HG02610 (cell line): ENCODE measurements at regions not wholly inside any gene's neighbourhood (a gene's known extent, or its start where the extent isn't known, plus 50 kb on each side); places are given as distances from the start of the nearest gene placed in this dataset.

Experiments
- ATAC-seq: cut with Tn5 transposase; IDR thresholded peaks from one replicate; pipeline ENCODE4 v1.9.1; 2021; ENCODE audit warnings: mild to moderate bottlenecking, moderate library complexity; ENCODE audit not compliant: unreplicated experiment

DNA sequence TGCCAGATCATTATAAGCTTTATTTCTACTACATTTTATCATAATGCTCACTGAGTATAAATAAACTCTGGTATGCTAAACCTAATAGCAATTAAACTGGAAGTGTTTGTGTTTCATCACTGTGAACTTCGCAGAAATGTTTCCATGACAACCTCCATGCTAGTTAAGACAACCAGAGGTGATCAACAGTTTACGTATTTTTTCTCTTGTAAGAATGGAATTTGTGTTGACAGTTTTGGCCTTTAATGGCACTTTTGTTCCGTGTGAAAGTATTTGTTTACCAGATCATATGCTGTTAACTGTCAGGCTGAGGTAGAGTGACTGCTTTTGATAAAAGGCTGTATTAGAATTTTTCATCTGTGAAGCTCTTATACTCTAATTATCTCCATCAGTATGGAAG, 212.1 kb upstream of the PPP1R3A start:
- ATAC-seq: no peak

DNA sequence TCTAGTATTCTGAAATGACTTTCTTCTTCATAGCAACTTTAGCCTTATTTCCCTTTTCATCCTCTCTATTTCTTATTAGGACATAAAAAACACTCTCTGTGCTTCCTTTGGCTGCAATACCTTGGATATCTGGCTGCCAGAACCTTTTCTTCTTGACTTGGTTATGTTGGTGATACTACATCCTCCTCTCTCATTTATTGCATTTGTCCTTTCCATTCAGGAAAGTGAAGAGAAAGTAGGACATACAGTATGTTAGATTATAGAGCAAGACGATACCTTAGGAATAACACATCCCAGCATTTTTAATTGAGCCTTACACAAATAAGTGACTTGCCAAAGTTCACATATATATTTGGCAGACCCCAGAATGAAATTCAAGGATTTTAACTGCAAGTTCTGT, 210.1 kb upstream of the PPP1R3A start:
- ATAC-seq: no peak

DNA sequence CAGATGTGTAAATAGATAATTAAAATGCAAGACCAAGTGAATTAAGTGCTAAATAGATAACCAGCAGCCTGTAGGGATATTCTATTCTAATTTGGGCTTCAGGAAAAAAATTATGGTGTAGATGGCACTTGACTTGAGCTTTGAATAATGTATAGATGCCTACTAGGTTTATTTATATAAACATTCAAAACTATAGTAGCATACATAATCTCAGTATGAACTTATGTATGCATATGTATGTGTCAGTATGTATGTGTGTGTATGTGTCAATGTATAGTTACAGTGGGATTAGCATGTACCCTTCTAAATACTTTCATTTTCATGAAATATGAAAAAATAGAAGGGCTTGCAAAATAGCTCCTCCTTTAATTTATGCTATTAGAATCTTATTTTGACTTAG, 207.3 kb upstream of the PPP1R3A start:
- no peak for ATAC-seq

DNA sequence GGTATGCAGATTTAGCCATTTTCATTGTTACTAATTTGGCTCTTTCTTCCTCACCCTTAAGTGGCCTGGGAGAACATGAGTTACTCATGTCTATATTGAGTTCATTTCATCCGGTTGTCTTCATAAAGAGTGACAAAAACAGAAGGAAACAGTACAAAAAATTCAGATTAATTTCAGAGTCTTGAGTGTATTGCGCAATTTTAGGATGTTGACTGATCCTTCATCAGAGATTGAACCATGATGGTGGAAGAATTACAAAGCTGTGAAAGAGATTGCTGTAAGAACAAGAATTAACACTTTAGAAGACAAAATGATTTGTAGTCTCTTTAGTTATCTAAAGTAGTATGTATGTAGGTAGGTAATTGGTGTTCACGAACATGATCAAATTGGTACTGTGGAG, 194.0 kb upstream of the PPP1R3A start:
- no peak for ATAC-seq

DNA sequence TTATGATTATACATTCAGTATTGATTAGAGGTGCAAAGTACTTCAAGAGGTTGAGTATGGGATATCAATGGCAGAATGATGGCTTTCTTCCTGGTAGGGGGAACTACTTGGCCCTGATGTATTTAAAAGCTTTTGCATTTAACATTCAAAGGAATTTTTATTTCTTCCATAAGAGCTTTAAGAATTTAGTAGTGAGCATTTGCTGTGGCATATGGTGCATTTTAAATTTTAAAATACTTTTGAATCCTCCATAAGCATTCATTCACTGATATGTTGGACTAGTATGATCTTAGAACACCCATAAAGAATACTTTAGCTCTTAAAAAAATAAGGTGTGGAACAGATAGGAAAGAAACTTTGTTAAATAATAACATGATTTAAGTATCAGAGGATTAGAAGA, 191.9 kb upstream of the PPP1R3A start:
- ATAC-seq: no peak

DNA sequence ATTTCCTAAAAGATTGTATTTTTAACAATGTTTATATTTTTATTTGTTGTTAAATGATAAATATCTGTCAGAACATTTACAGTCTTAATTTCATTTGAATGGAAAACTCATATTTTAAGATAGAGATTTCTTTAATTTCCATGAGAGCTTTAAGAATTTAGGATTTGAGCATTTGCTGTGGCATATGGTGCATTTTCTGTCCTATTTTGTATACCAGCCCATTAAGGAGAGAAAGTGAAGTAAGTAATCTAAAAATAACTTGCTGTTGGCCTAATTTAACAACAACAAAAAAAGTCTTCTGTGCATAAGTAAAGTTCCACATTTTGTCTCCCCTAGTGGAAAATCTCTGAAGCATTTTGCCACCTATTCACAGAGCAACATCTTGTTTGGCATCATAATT, 190.9 kb upstream of the PPP1R3A start:
- no peak for ATAC-seq

DNA sequence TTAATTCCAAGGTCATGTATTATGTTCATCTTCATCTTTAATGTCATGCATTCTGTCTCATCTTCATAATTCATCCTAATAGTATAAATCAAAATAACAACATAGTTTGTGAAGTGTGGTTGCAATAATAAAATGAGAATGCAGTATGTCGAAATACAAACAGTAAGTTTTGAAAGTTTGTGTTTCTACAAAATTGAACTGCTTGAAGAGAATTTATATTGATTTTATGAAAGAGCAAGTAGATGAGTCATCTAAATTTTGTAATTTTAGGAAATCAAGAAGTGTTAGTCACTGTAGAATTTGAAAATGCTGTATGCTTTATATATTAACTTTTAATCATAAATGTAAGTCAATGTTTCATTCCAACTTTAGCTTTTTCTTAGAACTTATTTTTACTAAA, 190.5 kb upstream of the PPP1R3A start:
- no peak for ATAC-seq

DNA sequence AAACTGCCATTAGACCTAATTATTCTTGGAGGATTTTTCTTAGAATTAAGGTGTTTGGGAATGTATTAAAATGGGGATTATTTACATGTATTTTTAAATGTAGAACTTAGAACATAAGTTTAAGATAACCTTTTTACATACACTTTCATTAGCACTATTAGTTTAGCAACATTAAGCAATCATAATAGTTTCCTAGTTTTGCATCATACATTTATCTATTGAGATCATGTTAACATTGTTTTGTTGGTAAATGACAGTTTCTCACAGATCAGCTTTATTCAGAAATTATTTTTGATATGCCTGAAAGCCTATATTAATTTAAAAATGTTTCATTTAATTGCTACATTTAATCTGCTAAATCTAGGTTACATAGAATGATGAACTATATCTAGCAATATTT, 189.7 kb upstream of the PPP1R3A start:
- no peak for ATAC-seq

DNA sequence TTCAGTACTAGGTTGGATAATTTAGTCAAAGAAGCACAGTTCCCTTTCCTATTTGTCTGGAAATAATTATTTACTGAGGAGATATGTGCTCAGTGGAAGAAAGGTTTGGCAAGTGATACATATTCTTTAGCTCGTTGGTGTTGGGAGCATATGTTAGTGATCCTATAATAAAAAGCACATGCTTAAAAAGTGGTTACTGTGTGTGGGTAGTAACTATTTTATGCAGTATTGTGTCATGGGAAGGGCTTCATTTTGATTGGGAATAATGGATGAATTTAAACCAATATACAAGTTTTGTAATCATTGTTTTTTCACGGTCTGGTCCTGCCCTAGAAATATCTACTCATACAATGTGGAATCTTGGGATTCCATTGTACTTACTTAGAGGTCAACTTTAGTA, 188.7 kb upstream of the PPP1R3A start:
- no peak for ATAC-seq

DNA sequence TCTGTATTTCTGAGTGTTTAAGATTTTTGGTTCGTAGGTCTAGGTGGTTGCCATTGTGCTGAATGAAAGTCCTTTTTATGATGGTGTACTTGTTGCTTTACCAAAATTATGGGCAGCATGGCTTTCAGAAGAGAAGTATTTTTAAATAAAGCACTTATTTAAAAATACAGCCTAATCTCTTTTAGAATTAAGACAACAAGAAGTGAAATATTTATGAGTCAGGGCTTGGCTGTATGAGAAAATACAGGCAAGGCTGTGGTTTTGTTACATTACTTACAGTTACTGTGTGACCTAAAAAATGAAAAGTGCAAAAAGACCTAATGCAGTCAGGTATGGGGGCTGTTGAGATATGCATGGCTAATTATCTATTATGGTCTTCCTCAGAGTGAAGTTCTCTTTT, 185.2 kb upstream of the PPP1R3A start:
- no peak for ATAC-seq

DNA sequence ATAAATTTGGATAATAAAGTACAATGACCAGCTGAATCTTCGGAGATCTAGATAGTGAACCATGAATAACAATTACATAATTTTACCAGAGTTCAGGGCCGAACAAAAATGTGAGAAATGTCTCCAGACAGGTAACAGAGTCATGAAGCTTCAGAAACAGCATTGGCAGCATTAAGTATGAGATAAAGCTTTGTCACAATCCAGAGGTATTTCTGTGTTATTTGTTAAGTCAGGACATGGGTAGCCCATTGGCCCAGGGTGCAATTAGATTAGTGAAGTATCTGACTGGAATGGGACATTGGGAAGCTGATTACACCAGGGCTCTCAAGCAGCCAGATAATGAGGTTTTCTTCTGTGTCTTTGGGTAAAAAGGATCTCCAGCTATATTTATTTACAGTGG, 184.2 kb upstream of the PPP1R3A start:
- no peak for ATAC-seq

DNA sequence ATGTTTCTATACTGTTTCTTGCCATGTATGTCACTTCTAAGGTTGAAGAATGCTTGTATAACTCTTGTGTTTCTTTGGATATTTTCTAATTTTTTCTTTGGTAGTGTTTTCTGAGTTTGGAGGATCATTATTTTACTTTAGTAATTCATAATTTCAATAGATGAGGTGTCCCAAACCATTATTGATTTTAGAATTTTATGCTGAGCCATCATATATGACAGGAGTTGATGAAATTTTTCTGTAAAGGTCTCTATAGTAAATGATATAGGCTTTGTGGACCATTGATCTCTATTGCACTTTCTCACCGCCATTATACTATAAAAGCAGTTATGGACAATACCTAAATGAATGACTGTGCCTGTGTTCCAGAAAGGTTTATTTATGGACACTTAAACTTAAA, 183.3 kb upstream of the PPP1R3A start:
- ATAC-seq: no peak

DNA sequence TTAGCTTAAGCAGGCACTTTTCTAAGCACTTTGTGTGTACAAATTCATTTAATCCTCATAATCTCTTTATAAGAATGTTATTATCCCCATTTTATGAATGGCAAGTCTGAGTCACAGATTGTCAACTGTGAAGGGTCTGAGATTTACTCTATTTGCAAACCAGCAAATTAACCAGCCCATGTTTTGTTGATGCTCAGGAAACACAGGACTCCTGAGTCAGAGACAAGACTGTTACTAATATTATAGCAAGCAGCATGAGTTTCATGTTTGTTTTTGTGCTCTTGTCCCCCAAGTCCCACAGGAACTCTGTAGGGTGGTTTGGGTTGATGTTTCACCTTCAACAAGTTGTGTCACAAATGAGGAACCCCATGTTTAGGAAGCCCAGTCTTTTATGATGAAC, 182.0 kb upstream of the PPP1R3A start:
- no peak for ATAC-seq

DNA sequence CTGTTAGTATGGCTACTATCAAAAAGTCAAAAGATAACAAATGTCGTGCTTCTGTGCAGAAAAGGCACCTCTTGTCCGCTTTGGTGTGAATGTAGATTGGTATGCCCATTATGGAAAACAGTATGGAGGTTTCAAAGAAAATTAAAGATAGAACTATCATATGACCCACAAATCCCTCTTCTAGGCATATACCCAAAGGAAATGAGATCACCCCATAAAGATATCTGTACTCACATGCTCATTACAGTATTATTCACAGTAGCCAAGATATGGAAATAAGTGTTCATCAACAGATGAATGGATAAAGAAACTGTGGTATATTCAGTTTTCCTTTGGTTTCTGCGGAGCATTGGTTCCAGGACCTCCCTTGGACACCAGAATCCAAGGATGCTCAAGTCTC, 180.5 kb upstream of the PPP1R3A start:
- ATAC-seq: no peak

DNA sequence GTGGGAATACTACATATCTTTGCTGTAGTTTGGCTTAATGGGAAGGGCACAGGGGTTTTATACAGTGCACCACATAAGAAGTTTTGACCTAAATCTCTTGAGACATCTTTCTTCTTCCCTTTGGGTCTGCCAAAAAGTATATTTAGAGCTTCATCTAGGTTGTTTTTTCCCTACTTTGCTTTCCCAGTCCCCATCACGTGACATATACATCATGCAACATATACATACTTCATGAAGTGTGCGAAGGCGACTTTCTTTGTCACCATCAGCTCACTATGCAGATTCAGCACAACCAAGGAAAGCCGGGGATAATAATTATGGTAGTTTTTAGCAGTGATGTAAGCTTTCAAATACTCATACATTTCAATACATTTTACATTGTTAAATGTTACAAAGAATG, 177.1 kb upstream of the PPP1R3A start:
- no peak for ATAC-seq

DNA sequence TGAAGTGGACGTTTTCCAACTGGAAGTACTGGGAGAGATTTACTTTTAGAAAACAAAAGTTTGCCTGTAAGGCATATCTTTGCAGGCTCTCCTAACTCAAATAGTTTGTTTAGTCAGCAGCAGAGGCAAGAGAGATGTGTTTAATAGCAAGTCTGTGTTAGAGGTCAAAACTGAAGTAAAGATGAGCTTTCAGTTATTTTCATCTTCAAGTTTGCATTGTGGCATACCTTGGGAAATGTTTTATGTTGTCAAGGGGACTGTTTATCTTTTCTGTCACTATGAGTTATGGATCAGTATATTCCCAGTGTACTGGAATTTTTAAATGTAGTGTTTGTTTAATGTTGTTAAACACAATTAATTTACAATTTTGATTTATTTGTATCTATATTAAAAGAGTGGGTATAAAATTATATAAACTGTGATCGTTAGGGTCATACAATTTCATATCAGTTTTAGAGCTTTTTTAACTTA, 169.7 kb upstream of the PPP1R3A start:
- ATAC-seq: no peak

DNA sequence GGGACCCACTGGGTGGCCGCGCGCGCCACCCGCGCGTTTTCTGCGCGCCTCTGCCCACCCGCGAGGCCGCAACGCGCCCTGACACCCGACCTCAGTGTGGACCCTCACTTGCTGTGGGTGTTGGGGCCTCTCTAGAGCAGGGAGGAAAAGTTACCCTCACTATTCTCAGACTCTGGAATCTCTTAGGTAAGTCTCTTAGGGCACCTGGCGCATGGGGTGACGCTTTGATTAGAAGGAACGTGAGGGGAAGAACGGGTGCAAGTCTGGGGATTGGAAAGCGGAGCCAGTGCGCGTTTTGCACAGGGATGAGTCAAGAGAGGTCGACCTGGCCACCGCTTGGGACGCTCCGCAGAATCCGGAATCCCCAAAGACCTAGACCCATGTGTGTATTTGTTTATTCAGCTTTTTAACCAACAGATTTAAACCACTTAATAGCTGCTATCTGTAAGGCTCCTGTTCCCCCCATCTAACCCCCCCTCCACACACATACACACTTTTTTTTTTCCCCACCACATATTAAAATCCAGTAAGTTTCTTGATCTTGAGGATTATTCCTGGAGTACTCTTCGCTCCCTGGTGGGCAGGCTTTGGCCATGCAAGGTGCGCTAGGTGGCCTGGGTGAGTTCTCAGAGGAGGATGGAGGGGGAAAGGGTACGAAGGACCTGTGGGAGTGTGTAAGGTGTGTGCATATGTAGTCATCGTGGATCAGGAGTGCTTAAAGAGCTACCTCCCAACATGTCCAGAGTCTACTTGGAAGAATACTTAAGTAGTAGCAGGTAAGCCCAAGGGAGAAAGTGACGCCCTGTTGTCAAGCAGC, 169.1 kb upstream of the PPP1R3A start:
- ATAC-seq: no peak

DNA sequence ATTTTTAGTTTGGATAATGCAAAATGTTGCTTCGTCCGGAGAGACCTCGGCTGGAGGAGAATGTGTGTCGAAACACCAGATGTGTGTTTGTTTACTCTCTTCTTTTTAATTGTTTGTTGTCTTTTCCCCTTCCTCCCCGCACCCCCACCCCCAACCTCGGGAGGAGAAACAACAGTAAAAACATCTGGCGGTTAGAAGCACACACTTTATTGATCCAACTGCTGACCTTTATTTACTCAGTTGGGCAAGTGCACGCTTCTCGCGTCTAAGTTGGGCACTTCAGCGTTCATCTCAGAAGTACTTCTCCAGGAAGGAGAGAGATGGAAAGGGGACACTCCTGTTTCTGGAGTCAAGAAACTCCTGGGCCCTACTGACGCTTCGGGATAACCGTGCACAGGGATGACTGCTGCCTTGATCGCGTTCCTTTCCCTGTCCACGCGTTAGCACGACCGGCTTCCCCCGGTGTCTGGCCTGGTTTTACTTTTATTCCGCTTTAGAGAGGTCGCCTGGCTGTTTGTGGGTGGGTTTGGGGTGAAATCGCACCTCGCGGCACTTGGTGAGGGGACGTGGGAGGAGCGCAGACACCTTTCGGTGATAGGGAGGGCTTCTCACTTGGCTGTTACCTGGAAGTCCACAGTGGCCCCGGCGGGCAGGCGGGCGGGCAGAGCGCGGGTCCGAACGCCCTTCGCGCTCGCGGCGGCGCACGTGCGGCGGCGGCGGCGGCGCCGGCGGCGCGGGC, 168.3 kb upstream of the PPP1R3A start:
- no peak for ATAC-seq

DNA sequence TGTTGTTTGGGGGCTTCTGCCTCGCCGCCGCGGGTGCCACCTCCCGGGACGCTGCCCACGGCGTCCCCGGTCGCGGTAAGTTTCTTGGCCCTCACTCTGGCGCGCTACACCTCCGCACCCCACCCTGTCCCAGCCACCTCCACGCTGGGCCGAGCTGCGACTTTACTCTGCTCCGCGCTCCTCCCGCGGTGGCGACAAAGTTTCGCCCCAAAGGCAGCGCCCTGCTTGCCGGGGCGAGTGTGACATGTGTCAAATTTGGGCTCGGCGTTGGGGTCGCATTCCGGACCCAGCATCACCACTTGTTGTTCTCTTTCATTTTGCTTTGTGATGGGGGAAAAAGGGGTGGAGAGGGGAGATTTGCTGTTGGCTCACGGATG, 167.7 kb upstream of the PPP1R3A start:
- no peak for ATAC-seq

DNA sequence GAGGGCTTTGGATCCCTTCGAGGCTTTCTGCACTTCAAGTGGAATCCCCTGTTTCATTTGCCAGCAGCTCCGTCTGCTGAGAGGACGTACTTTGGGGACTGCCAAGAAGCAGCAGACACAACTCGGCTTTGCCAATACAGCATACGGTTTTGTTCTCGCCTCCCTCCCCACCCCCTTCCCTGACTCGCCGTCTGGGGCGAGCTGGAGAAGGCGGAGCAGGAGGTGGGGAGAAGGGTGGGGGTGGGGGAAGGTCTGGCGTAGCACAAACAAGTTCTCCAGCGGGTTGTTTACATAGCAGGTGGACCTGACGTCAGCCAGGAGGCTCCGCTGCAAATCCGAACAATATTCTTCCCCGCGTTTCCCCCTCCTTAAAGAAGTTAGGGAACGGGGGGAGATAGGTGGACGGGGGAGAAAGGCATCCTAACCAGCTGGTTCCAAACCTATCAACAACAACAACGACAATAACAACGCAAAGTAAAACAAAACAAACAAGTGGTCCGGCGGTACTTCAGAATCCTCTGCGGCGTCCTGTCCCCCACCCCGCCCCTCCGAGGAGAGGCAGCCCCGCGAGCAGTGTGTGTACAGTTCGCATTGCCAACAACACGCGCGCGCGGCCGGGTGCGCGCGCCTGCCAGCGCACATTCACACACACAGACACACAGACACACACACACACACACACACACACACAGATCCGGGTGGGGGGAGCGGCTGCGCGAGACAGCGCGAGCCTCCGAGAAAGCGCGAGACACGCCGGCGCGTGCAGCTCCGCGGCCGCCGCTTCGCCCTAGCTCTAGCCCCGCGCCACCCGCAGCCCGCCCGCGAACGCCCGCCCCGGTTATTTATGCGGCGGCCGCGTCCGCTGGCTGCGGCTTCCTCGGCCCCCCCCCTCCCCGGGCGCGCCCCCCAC, 167.0 kb upstream of the PPP1R3A start:
- ATAC-seq: no peak

DNA sequence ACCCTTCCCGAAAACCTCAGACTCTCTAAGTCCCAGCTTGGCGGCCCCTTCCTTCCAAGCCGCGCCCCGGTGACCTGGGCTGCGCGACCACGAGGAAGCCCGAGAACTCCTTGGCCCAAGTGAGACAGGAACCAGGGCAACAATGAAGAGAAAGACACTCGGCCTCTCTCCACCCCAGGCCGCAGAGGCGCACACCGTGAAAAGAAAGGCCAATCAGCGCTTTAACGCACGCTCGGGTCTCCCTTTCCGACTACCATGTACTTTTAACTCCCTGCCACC, 166.4 kb upstream of the PPP1R3A start:
- no peak for ATAC-seq
